SH-SY5Y (cell line): ENCODE measurements at regions not wholly inside any gene's neighbourhood (a gene's known extent, or its start where the extent isn't known, plus 50 kb on each side); places are given as distances from the start of the nearest gene placed in this dataset.

Source experiments
- GATA2 ChIP-seq: IDR thresholded peaks from 2 replicates; pipeline ENCODE4 v1.6.1; 2011; ENCODE audit warnings: mild to moderate bottlenecking, low read depth, low read length
- GATA3 ChIP-seq: IDR thresholded peaks from 2 replicates; pipeline ENCODE4 v1.6.1; 2011; ENCODE audit warnings: low read depth, mild to moderate bottlenecking, low read length, moderate library complexity

DNA sequence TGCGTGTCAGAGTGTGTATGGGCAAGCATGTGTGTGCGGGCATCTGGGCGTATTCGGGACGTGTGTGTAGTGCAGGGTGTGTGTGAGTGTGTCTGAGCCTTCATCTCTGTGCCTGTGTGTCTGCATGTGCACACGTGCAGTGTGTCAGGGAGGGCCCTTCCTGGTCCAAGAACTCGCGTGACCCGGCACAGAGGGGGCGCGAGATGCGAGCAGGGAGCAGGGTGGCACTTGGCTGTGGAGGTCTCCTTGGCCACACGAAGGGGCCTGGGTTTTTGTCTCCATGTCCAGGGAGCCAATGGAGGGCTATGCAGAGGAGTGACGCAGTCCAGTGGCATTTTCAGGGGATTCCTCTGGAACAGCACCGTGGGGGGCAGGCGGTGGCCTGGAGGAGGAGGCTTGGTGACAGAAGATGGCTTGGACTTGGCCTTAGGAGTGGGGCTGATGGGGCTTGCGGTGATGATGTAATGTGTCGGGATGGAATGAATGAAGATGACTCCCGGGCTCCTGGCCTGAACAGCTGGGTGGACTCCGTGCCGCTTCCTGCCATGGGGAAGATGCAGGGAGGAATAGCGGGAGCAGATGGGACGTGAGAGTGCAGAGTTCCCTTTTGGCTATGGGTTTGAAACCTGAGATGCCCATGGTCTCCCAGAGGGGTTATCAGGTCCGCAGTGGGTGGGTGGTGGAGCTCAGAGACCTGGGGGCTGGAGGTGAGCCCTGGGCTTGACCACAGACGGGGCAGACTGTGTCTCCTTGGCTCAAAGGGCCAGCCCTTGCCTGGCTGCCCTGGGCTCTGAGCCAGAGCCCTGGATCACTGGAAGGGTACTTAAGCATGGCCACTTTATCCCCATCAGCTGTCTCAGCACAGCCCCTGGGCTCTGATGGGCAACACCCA lies 208.3 kb downstream of the PHETA1 start:
- no peak for TF ChIP-seq GATA3

DNA sequence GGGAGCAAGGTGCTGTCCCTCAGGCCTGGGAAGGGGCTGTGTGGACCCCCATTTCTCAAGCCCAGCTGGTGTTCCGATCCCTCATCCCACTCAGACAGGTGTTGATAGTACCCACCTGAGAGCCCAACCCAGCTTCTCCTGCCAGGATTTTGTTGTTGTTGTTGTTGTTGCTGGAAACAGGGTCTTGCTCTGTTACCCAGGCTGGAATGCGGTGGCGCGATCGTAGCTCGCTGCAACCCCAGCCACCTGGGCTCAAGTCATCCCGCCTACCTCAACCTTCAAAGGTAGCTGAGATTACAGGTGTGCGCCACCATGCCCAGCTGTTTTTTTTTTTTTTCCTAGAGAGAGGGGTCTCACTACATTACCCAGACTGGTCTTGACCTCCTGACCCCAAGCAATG lies 209.9 kb downstream of the PHETA1 start:
- TF ChIP-seq GATA3 (no peak), GATA2 (no peak)

DNA sequence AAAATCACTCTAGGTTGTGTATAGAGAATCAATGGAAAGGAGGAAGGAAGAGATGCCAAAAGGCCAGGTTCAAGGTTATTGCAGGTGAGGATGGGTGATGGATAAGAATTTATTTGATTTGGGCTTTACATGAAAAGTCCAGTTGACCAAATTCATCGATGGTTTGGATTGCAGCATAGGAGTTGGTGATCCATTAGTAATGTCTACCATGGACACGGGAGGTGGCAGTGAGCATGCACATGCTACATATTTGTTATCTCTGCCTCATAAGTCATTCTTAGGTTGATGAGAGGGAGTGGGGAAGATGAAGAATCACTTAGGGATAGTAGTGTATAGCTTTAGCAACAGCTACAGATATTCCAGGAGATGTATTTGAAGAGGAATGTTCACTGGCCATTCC lies 211.4 kb downstream of the PHETA1 start:
- no peak for TF ChIP-seq GATA3
- no peak for TF ChIP-seq GATA2

DNA sequence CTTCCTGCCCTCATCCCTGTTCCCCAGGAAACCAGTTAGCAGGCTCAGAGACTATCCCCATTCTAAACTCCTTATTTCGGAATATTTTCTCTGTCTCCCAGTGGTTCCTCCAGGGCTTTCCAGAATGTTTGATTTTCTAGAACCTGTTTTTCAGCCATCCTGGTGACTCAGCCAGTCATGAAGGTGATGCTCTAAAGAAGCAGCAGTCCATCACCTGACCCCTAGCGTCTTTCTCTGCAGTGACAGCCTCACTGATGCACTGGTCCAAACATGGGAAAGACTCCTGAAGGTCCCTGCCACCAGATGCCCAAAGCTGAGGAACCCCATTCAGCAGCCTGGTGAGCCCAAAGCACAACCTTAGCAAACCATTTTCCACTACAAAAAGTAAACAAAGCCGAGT lies 212.6 kb downstream of the PHETA1 start:
- TF ChIP-seq GATA2 = no peak
- no peak for TF ChIP-seq GATA3

DNA sequence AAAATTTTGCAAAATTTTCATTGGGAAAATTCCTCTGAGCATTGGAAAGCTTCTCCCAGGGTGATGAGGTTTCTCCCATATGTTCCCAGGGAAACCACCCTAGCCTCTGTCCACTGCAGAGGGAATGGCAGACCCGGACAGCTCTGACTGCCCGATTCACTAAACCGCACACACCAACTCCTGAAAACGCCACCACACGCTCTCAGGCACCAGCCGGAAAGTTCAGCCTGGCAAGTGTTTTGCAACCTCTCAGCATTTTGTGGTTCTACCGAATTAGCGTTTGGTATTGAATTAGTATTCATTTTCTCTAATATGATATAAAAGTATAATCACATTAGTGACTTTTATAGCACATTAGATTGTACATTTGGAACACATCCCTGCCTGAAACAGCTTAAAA lies 213.4 kb downstream of the PHETA1 start:
- TF ChIP-seq GATA3 = no peak
- no peak for TF ChIP-seq GATA2

DNA sequence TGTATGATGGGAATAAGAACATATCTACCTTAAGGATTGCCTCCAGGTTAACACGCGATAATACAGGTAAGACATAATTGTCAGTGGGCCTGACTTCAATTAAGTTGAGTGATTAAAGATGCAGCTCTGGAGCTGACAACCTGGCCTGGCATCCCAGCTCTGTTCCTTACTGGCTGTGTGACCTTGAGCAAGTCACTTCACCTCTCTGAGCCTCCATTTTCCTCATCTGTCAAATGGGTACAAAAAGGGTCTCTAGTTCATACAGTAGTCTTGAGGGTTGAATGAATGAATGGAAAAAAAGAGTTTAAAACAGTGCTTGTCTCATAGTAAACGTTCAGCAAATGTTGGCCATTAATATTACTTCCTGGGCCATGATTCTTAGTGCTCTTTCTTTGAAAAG lies 213.9 kb downstream of the PHETA1 start:
- TF ChIP-seq GATA2 (no peak), GATA3 (no peak)

DNA sequence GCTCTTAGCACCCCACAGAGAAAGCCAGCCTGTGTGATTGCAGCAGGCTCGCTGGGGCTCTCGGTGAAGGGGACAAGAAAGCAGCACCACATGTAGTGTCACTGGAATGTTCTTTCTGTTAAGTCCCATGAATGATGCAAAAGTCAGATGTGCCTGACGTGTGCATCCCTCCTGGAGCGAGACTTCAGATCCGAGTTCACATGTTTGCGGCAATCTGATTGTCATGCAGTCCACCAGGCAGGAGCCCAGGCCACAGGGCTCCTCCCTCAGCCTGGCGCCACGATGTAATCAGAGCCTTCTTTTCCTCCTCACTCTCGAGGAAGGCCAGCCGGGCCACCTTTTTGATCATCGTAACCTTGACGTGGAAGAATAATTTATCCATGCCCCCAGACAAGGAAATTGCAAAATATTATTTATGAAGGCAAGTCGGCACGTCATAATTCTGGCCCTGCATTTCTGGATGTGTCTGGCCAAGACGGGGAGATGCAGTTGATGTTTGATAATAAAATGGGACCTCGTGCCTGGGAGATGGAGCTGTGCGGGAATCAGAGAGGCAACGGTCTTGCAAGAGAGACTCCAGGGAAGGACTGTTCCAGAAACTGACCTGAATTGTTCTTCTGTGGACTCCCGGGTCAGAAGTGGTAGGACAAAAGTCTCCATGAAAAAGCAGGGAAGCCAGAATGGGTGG lies 214.6 kb downstream of the PHETA1 start:
- no peak for TF ChIP-seq GATA3
- no peak for TF ChIP-seq GATA2

DNA sequence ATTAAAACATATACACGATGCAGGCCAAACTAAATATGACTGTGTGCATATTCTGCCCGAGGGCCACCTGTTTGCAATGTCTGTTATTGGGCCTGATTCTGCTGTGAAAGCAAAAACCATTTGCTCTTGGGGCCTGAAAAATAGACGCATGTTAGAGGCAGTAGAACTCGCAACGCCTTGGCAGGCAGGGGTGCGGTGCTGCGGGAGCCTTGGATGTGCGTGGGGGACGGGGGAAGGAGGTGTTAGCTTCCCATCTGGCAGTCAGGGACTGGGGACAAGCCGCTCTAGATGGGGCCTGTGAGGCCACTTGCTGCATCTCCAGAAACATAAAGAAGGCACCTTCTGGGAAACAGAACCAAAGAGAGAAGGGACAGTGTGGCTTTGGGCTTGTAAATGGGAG lies 216.3 kb downstream of the PHETA1 start:
- TF ChIP-seq GATA3 (no peak), GATA2 (no peak)

DNA sequence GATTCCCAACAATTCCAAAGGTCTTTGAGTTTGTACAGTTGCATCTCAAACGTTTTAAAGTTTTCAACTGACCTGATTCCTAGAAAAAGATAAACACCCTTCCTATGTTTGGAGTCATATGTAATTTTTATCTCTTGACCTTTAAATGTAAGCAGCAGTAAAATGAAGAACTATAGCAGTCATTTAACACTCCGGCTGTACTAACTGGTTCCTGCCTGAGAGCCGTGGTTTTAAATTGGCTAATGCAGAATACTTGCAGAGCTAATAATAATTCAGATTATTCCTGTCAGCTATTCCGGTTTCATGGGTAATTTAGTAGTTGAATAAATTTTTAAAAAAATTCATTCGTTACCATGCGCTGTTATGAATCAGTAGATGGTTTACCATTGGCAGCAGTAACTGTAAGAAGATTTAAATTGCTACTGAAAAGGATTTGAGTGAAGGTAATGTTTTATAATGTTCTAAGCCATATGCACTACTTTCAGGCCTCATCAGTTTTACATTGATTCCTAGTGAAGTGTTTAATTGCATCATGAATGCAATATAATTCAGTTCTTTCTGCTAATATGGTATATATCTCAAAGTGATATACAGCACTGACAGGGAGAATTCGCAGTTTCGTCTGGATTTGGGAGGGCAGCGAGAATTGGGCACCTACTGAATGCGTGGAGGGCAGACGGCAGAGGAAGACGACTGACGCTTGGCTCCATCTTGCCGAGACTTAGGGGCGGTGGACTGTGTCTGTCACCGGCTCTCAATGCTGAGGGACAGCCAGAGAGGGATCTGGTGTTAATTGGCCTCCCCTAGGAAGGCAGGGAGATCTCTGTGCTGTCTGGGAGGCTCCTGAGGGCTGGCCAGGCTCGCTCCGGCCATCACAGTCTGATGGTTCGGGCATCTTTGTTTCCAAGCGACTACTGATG lies 217.7 kb downstream of the PHETA1 start:
- TF ChIP-seq GATA2 (no peak), GATA3 (no peak)

DNA sequence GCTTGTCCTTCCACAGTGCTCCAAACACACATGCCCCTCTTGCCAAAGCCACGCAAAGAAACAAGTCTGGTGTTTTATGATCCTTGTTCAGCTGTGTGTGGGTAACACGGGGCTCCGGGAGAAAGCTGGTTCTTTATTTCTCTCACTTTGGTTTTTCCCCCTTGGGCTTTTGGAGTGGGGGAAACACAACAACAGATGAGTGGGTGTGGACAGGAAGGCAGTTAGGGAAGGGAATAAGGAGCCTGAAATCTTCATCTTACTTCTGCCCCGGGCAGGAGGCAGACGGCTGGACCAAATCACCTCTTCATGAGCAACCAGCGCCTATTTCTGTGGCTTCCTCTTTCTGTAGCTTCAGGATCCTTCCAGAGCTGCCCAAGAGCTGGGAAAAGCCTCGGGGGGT lies 218.5 kb downstream of the PHETA1 start:
- no peak for TF ChIP-seq GATA2
- no peak for TF ChIP-seq GATA3

DNA sequence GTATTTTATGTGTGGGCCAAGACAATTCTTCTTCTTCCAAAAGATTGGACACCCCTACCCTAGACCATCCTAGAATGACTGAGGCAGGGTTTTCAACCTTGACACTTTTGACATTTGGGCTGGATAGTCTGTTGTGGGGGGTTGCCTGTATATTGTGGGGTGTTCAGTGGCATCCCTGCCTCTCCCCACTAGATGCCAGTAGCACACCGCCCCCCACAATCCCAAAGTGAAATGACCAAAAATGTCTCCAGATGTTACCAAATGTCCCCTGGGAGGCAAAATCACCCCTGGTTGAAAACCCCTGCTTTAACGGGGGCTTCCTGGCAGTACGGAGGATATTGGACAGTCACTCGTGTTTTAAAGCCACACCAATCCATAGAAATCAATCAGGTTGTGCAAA lies 219.6 kb downstream of the PHETA1 start:
- TF ChIP-seq GATA2 = no peak

DNA sequence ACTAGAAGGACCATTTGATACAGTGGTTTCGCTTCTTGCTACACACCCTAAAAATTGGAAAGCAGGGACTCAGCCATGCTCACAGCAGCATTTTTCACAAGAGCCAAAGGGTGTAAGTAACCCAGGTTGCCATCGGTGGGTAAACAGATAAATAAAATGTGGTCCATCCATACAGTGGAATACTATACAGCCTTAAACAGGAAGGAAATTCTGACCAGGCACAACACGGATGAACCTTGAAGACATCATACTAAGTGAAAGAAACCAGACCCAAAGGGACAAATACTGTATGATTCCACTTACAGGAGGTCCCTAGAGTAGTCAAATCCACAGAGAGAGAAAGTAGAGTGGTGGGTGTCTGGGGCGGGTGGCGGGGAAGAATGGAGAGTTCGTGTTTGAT lies 220.9 kb downstream of the PHETA1 start:
- TF ChIP-seq GATA2 (no peak), GATA3 (no peak)

DNA sequence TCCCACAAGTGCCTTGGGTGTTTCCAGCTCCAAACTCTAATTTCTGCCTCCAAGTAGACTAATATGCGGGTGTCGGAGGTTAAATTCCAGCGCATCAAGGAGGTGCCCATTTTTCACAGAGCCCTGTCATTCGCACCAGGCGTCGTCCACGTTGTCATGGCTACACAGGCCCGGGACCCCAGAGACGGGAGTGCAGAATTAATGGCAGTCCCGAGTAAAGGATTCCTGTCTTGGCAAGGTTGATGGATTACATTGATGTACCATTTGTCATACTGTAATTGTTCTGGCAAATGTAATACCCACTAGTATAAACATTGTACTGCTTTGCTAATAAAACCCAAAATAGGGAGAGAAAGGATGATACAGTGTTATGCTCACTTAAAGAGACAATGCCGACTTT lies 222.9 kb upstream of the MYL2 start:
- TF ChIP-seq GATA2 (no peak), GATA3 (no peak)

DNA sequence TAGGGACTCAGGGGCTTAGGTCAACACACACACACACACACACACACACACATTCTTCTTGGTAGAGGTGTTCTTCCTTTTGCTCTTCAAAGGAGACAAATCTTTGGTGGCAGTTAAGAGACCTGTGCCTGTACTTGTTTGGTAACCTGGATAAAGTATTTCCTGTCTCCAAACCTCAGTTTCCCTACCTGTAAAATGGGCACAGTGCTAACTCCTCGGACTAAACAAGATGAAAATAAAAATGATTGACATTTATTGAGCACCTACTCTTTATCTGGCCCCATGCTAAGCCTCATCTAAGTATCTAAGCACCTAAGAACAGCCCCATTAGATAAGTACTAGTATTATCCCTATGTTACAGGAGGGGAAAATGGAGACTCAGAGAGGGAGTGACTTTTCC lies 220.8 kb upstream of the MYL2 start:
- TF ChIP-seq GATA2 (no peak), GATA3 (no peak)
